ENCODE measurements at regions not wholly inside any gene's neighbourhood (a gene's known extent, or its start where the extent isn't known, plus 50 kb on each side); places are given as distances from the start of the nearest gene placed in this dataset.

DNA sequence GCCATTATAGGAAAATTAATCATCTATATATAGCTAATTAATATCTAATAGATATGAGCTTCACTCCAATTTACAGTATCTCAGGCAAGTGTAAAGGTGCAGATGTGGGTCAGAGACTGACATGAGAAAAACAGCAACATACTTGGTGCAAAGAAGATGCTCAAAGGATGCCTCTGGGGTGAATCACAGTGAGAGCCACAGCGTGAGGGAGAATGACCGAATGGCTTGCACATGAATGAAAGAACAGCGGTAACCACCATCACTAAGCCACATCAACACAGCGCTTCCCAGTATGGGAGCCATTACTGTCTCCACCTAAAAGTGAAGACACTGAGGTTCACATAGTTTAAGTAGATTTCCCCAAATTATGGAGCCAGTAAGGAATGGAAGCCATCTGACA is 423.4 kb upstream of the ID2 start:
- no peaks in the 10 kb centered on the region for H4K20me1 ChIP-seq (ENCODE audit: insufficient read depth, low read length, poor library complexity, severe bottlenecking)
- H3K4me2 ChIP-seq (ENCODE audit: low read depth, low read length, poor library complexity, severe bottlenecking): no peak overlapping the region
- H3F3A ChIP-seq (ENCODE audit: low read depth): no peaks in the 10 kb centered on the region
- no peak overlapping the region for H3K9ac ChIP-seq (ENCODE audit: low read depth, low read length, poor library complexity, severe bottlenecking)
- H3K4me1 ChIP-seq (ENCODE audit: insufficient read depth, low read length, poor library complexity, severe bottlenecking): peaks cover 16% of the 10 kb centered on the region
- no peaks in the 10 kb centered on the region for H3K36me3 ChIP-seq (ENCODE audit: insufficient read depth, low read length)
- TF ChIP-seq, protein P1, sequence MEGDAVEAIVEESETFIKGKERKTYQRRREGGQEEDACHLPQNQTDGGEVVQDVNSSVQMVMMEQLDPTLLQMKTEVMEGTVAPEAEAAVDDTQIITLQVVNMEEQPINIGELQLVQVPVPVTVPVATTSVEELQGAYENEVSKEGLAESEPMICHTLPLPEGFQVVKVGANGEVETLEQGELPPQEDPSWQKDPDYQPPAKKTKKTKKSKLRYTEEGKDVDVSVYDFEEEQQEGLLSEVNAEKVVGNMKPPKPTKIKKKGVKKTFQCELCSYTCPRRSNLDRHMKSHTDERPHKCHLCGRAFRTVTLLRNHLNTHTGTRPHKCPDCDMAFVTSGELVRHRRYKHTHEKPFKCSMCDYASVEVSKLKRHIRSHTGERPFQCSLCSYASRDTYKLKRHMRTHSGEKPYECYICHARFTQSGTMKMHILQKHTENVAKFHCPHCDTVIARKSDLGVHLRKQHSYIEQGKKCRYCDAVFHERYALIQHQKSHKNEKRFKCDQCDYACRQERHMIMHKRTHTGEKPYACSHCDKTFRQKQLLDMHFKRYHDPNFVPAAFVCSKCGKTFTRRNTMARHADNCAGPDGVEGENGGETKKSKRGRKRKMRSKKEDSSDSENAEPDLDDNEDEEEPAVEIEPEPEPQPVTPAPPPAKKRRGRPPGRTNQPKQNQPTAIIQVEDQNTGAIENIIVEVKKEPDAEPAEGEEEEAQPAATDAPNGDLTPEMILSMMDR (conservative IDR thresholded peaks at IDR 0.05; ENCODE audit: low read length): no peak
- no peak for TF ChIP-seq EZH2phosphoT487 (IDR thresholded peaks at IDR 0.05; ENCODE audit: borderline replicate concordance)
- no peaks in the 10 kb centered on the region for H3K27me3 ChIP-seq (ENCODE audit: insufficient read depth, low read length, poor library complexity, severe bottlenecking)
- H3K79me2 ChIP-seq (ENCODE audit: insufficient read depth, low read length): no peaks in the 10 kb centered on the region
- H2AFZ ChIP-seq (ENCODE audit: low read length): no peak overlapping the region
- no peaks in the 10 kb centered on the region for H3K9me2 ChIP-seq (replicated peaks; ENCODE audit: low read depth, low read length)
- H3K9me3 ChIP-seq (ENCODE audit: insufficient read depth, low read depth, low read length): no peaks in the 10 kb centered on the region
- H3K4me3 ChIP-seq (ENCODE audit: low read length, poor library complexity, severe bottlenecking): no peak overlapping the region

DNA sequence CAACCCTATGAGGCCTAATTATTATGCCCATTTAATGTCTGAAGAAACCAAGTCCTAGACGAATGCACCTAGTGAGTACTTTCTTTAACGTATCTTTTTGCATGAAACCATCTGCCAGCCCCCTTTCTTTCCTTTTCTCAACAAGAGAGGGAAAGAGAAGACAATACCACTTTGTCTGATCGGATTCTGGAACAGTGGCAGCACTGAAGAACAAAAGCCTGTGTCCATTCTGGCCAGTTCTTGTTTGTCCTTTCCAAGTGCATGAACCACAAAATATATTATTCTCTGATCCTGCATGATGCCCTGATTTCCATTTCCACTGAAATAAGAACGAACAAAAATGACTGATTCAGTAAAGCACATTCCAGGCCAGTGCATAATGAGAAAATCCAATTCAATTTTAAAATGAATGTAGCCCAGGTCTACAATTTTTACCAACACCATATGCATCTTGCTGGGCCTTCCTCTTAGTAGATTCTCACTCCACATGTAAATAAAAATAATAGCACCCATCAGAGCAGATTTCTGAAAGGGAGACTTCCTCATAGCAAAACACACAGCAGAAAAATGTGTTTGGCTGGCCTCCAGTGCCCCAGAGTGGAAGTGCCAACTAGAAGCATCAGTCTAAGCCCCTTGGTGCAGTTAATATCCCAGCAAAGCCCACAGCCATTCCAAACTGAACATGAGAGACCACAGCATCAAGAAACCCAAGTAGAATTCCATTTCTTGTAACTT is 422.6 kb upstream of the ID2 start:
- Histone ChIP-seq H3K4me2 (ENCODE audit: low read depth, low read length, poor library complexity, severe bottlenecking) (no peak overlapping the region), H3K4me1 (ENCODE audit: insufficient read depth, low read length, poor library complexity, severe bottlenecking) (peaks cover 14% of the 10 kb centered on the region), H3K36me3 (ENCODE audit: insufficient read depth, low read length) (no peaks in the 10 kb centered on the region), H3K27me3 (ENCODE audit: insufficient read depth, low read length, poor library complexity, severe bottlenecking) (no peaks in the 10 kb centered on the region), H3F3A (ENCODE audit: low read depth) (no peaks in the 10 kb centered on the region), H3K79me2 (ENCODE audit: insufficient read depth, low read length) (no peaks in the 10 kb centered on the region), H2AFZ (ENCODE audit: low read length) (no peak overlapping the region), H3K9ac (ENCODE audit: low read depth, low read length, poor library complexity, severe bottlenecking) (no peak overlapping the region), H3K9me3 (ENCODE audit: insufficient read depth, low read depth, low read length) (no peaks in the 10 kb centered on the region), H3K9me2 (replicated peaks; ENCODE audit: low read depth, low read length) (no peaks in the 10 kb centered on the region), H4K20me1 (ENCODE audit: insufficient read depth, low read length, poor library complexity, severe bottlenecking) (no peaks in the 10 kb centered on the region), H3K4me3 (ENCODE audit: low read length, poor library complexity, severe bottlenecking) (no peak overlapping the region)
- no peak for TF ChIP-seq EZH2phosphoT487 (IDR thresholded peaks at IDR 0.05; ENCODE audit: borderline replicate concordance)
- TF ChIP-seq, protein P1 (conservative IDR thresholded peaks at IDR 0.05; ENCODE audit: low read length): peak; percentile 44

DNA sequence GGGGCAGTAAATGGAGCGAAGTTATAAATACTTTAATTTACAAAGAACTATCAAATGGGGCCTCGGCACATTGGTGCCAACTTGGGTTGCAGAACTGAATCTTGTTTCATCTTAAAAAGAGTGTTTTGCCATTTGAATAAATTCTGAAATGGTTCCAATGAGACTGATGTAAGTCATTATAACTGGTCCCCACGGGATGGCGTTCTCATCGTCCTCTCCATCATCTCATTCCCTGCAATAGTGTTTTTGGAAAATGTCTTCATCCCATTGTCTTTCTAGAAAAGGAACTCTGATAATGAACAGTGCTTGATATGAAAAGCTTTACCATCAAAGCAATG is 422.0 kb upstream of the ID2 start:
- Histone ChIP-seq H2AFZ (ENCODE audit: low read length) (no peak overlapping the region), H4K20me1 (ENCODE audit: insufficient read depth, low read length, poor library complexity, severe bottlenecking) (no peaks in the 10 kb centered on the region), H3K36me3 (ENCODE audit: insufficient read depth, low read length) (no peaks in the 10 kb centered on the region), H3K9me3 (ENCODE audit: insufficient read depth, low read depth, low read length) (no peaks in the 10 kb centered on the region), H3K4me1 (ENCODE audit: insufficient read depth, low read length, poor library complexity, severe bottlenecking) (peaks cover 17% of the 10 kb centered on the region), H3F3A (ENCODE audit: low read depth) (no peaks in the 10 kb centered on the region), H3K9me2 (replicated peaks; ENCODE audit: low read depth, low read length) (no peaks in the 10 kb centered on the region), H3K4me3 (ENCODE audit: low read length, poor library complexity, severe bottlenecking) (no peak overlapping the region), H3K4me2 (ENCODE audit: low read depth, low read length, poor library complexity, severe bottlenecking) (no peak overlapping the region), H3K27me3 (ENCODE audit: insufficient read depth, low read length, poor library complexity, severe bottlenecking) (no peaks in the 10 kb centered on the region), H3K9ac (ENCODE audit: low read depth, low read length, poor library complexity, severe bottlenecking) (no peak overlapping the region), H3K79me2 (ENCODE audit: insufficient read depth, low read length) (no peaks in the 10 kb centered on the region)
- no peak for TF ChIP-seq EZH2phosphoT487 (IDR thresholded peaks at IDR 0.05; ENCODE audit: borderline replicate concordance)
- TF ChIP-seq, protein P1 (conservative IDR thresholded peaks at IDR 0.05; ENCODE audit: low read length): no peak

Data from Loucy (cell line).